Ovary (tissue), 3 donors: ENCODE measurements at regions not wholly inside any gene's neighbourhood (a gene's known extent, or its start where the extent isn't known, plus 50 kb on each side); places are given as distances from the start of the nearest gene placed in this dataset.

Experiments used
- CTCF ChIP-seq, 3 donors: fragments of 450-650 bp in 2 of 3; fragments of 200-600 bp in 1 of 3; IDR thresholded peaks; one replicate each; pipeline versions ENCODE4 v1.5.1 to v1.8.0; 2016 to 2022; ENCODE audit warnings: antibody characterized with exemption in 3 of 3, mild to moderate bottlenecking in 1 of 3
- EP300 ChIP-seq: sonication (generic); formaldehyde crosslinking; IDR thresholded peaks from one replicate; pipeline ENCODE4 v1.6.1; 2017; ENCODE audit warnings: antibody characterized with exemption
- POLR2A ChIP-seq: fragments of 450-650 bp; IDR thresholded peaks from one replicate; pipeline ENCODE4 v1.6.1; 2017; ENCODE audit warnings: antibody characterized with exemption, mild to moderate bottlenecking, moderate library complexity
- donor health status: DM: no; HTN: no; CAD: no.

DNA sequence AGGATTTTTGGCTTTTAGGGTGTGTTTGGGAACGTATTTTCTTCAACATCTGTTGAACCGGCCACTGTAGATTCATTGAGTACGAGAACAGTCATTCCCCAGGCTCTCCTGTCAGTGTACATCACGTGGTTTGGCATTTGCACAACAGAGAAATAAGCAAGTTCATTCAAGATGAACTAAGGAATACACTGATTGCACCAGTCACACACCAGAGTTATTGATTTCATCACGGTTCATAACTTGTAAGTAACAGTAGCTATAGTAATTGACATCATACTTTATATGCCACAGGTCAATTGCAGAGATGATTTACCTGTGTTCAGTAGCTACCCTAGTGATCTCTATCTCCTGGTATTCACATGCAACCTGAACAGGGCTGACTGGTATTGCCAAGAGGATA, 90.7 kb upstream of the ETS2 start:
- TF ChIP-seq CTCF (IDR thresholded peaks at IDR 0.05) (no peak), POLR2A (no peak), EP300 (no peak)
